OCI-LY1 (cell line): ENCODE measurements at regions not wholly inside any gene's neighbourhood (a gene's known extent, or its start where the extent isn't known, plus 50 kb on each side); places are given as distances from the start of the nearest gene placed in this dataset.

Experiments used
- H2AFZ ChIP-seq: fragments of 200-600 bp; sonication (generic), shearing (Covaris generic); 2 replicates; pipeline ENCODE4 v1.6.0; 2014; ENCODE audit warnings: antibody characterized with exemption, mild to moderate bottlenecking, low read length
- H3F3A ChIP-seq: fragments of 200-600 bp; sonication (generic), shearing (Covaris generic); 2 replicates; pipeline ENCODE4 v1.6.0; 2014; ENCODE audit warnings: mild to moderate bottlenecking, antibody characterized with exemption, low read length, moderate library complexity; ENCODE audit not compliant: insufficient read depth
- H3K27ac ChIP-seq: fragments of 200-600 bp; sonication (generic); 2 replicates; pipeline ENCODE4 v1.5.1; 2014; ENCODE audit warnings: low read length, mixed run types, mild to moderate bottlenecking, low read depth; ENCODE audit not compliant: poor library complexity, severe bottlenecking
- H3K27me3 ChIP-seq: fragments of 200-600 bp; sonication (generic); 2 replicates; pipeline ENCODE4 v1.6.0; 2014; ENCODE audit warnings: antibody characterized with exemption, mild to moderate bottlenecking, low read length, moderate library complexity; ENCODE audit not compliant: insufficient read depth
- H3K36me3 ChIP-seq: fragments of 200-600 bp; sonication (generic); 2 replicates; pipeline ENCODE4 v1.6.1; 2014; ENCODE audit warnings: mild to moderate bottlenecking, antibody characterized with exemption, low read length, moderate library complexity, mixed read lengths; ENCODE audit not compliant: insufficient read depth
- H3K4me1 ChIP-seq: fragments of 200-600 bp; sonication (generic); 2 replicates; pipeline ENCODE4 v1.5.1; 2014; ENCODE audit warnings: mild to moderate bottlenecking, low read length, moderate library complexity; ENCODE audit not compliant: insufficient read depth, severe bottlenecking
- H3K4me2 ChIP-seq: fragments of 200-600 bp; sonication (generic), shearing (Covaris generic); 2 replicates; pipeline ENCODE4 v1.6.1; 2014; ENCODE audit warnings: low read length
- H3K4me3 ChIP-seq: fragments of 200-600 bp; sonication (generic); 2 replicates; pipeline ENCODE4 v1.5.1; 2014; ENCODE audit warnings: low read length, low read depth, mild to moderate bottlenecking, mixed read lengths; ENCODE audit not compliant: poor library complexity, severe bottlenecking
- H3K79me2 ChIP-seq: fragments of 200-600 bp; shearing (Covaris generic); 2 replicates; pipeline ENCODE4 v1.6.1; 2016; ENCODE audit warnings: mixed run types, low read length, mixed read lengths; ENCODE audit not compliant: insufficient read depth
- H3K9ac ChIP-seq: fragments of 200-600 bp; sonication (generic), shearing (Covaris generic); 2 replicates; pipeline ENCODE4 v1.6.1; 2014; ENCODE audit warnings: mild to moderate bottlenecking, low read length, mixed read lengths
- H3K9me2 ChIP-seq: fragments of 200-600 bp; sonication (generic), shearing (Covaris generic); 2 replicates; pipeline ENCODE4 v1.6.1; 2014; ENCODE audit warnings: low read depth, mild to moderate bottlenecking, low read length, mixed read lengths
- H3K9me3 ChIP-seq: fragments of 200-600 bp; shearing (Covaris generic); 2 replicates; pipeline ENCODE4 v1.6.1; 2014; ENCODE audit warnings: low read length, mixed read lengths
- H4K20me1 ChIP-seq: fragments of 200-600 bp; sonication (generic), shearing (Covaris generic); 2 replicates; pipeline ENCODE4 v1.6.0; 2016; ENCODE audit warnings: mild to moderate bottlenecking, low read length; ENCODE audit not compliant: insufficient read depth
- CTCF ChIP-seq: fragments of 200-600 bp; sonication (generic), shearing (Covaris generic); IDR thresholded peaks from 2 replicates; pipeline ENCODE4 v1.5.1; 2017; ENCODE audit warnings: mild to moderate bottlenecking, antibody characterized with exemption, low read length, moderate library complexity, mixed read lengths
- EZH2 ChIP-seq: fragments of 200-600 bp; sonication (generic), shearing (Covaris generic); IDR thresholded peaks from 2 replicates; pipeline ENCODE4 v1.8.0; 2017; ENCODE audit warnings: borderline replicate concordance, mixed run types, mild to moderate bottlenecking, antibody characterized with exemption, low read length, moderate library complexity, mixed read lengths

GRCh38 chr3:161598639-161599038 is 102.0 kb downstream of the OTOL1 start:
- Histone ChIP-seq H4K20me1 (no peaks in the 10 kb centered on the region), H3F3A (no peaks in the 10 kb centered on the region), H3K36me3 (no peaks in the 10 kb centered on the region), H3K4me3 (no peak overlapping the region), H3K4me2 (no peak overlapping the region), H3K9ac (no peak overlapping the region), H2AFZ (no peak overlapping the region), H3K9me3 (no peaks in the 10 kb centered on the region), H3K79me2 (no peaks in the 10 kb centered on the region), H3K9me2 (no peaks in the 10 kb centered on the region), H3K4me1 (no peaks in the 10 kb centered on the region), H3K27me3 (no peaks in the 10 kb centered on the region), H3K27ac (no peak overlapping the region)
- TF ChIP-seq CTCF, result no peak
- no peak for TF ChIP-seq EZH2

- no peak overlapping the region for H2AFZ ChIP-seq
- H3K27ac ChIP-seq, result no peak overlapping the region
- H3K27me3 ChIP-seq, result no peaks in the 10 kb centered on the region
- H3K9me3 ChIP-seq, result no peaks in the 10 kb centered on the region
- no peaks in the 10 kb centered on the region for H3K9me2 ChIP-seq
- H4K20me1 ChIP-seq, result no peaks in the 10 kb centered on the region
- no peak overlapping the region for H3K9ac ChIP-seq
- H3K79me2 ChIP-seq, result no peaks in the 10 kb centered on the region
- H3K4me2 ChIP-seq, result no peak overlapping the region
- TF ChIP-seq EZH2 (no peak), CTCF (no peak)
- no peak overlapping the region for H3K4me3 ChIP-seq
- no peaks in the 10 kb centered on the region for H3F3A ChIP-seq
- no peaks in the 10 kb centered on the region for H3K36me3 ChIP-seq
- no peaks in the 10 kb centered on the region for H3K4me1 ChIP-seq
Observed at GRCh38 chr3:161599697-161600096, 103.1 kb downstream of the OTOL1 start.

GRCh38 chr3:161600173-161600572 is 103.6 kb downstream of the OTOL1 start:
- no peaks in the 10 kb centered on the region for H3K36me3 ChIP-seq
- H3K9ac ChIP-seq, result no peak overlapping the region
- no peaks in the 10 kb centered on the region for H3K9me3 ChIP-seq
- no peaks in the 10 kb centered on the region for H3K9me2 ChIP-seq
- H3K79me2 ChIP-seq, result no peaks in the 10 kb centered on the region
- no peaks in the 10 kb centered on the region for H3K27me3 ChIP-seq
- TF ChIP-seq CTCF (no peak), EZH2 (no peak)
- H3K4me2 ChIP-seq, result no peak overlapping the region
- H3K4me3 ChIP-seq, result no peak overlapping the region
- no peak overlapping the region for H2AFZ ChIP-seq
- no peaks in the 10 kb centered on the region for H3F3A ChIP-seq
- H3K4me1 ChIP-seq, result no peaks in the 10 kb centered on the region
- H4K20me1 ChIP-seq, result no peaks in the 10 kb centered on the region
- H3K27ac ChIP-seq, result no peak overlapping the region
